Retinal pigment epithelial cell (primary cell): ENCODE measurements at regions not wholly inside any gene's neighbourhood (a gene's known extent, or its start where the extent isn't known, plus 50 kb on each side); places are given as distances from the start of the nearest gene placed in this dataset.

ENCODE experiments used
- DNase-seq: peaks from one replicate; pipeline ENCODE4 v3.0.0-alpha.2; 2010; ENCODE audit warnings: low read depth
- H3K4me3 ChIP-seq: 2 replicates; pipeline ENCODE4 v1.5.1; 2011; ENCODE audit warnings: mild to moderate bottlenecking, low read length, control low read depth, moderate library complexity
- TF ChIP-seq, protein P1 (sequence below): conservative IDR thresholded peaks from 2 replicates; pipeline ENCODE4 v1.5.1; 2011; ENCODE audit warnings: low read depth, low read length, control low read depth, inconsistent platforms

DNA sequence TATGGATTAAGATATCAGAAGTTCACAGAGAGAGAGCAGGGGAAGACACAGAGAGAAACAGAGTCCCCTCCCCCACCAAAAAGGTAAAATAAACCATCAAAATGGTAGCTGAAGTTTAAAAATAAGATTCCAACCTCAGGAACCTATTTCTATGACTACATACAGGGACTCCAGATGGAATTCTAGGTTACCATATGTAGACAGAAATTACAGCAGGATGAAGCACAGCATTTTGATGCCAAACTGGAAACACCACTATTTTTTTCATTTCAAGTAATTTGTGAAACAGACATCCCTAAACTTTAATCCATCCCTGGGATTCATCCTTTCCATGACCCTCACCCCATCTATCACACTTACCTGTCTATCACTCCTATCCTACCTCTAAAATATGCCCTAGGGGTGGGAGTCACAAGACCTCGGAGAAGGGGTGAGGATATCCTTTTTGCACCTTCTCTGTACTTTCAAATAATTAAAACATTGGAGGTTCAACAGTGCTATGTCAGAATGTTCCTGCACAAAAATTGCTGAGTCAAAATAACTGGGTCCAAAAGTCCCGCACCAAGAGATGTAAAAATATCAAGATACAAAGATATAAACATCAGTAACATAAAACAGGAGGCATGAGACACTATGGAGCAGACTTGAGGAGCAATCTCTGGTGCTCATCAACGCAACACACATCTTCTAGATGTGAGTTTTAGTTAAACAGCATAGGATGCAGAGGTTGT is 344.5 kb upstream of the RASGEF1B start:
- no peak for DNase-seq
- TF ChIP-seq, protein P1, sequence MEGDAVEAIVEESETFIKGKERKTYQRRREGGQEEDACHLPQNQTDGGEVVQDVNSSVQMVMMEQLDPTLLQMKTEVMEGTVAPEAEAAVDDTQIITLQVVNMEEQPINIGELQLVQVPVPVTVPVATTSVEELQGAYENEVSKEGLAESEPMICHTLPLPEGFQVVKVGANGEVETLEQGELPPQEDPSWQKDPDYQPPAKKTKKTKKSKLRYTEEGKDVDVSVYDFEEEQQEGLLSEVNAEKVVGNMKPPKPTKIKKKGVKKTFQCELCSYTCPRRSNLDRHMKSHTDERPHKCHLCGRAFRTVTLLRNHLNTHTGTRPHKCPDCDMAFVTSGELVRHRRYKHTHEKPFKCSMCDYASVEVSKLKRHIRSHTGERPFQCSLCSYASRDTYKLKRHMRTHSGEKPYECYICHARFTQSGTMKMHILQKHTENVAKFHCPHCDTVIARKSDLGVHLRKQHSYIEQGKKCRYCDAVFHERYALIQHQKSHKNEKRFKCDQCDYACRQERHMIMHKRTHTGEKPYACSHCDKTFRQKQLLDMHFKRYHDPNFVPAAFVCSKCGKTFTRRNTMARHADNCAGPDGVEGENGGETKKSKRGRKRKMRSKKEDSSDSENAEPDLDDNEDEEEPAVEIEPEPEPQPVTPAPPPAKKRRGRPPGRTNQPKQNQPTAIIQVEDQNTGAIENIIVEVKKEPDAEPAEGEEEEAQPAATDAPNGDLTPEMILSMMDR = no peak
- H3K4me3 ChIP-seq = no peak overlapping the region

- TF ChIP-seq, protein P1 = no peak
- no peak for DNase-seq
- H3K4me3 ChIP-seq = no peak overlapping the region
Measured at GRCh38 chr4:81814987-81815541, 343.4 kb upstream of the RASGEF1B start.

DNA sequence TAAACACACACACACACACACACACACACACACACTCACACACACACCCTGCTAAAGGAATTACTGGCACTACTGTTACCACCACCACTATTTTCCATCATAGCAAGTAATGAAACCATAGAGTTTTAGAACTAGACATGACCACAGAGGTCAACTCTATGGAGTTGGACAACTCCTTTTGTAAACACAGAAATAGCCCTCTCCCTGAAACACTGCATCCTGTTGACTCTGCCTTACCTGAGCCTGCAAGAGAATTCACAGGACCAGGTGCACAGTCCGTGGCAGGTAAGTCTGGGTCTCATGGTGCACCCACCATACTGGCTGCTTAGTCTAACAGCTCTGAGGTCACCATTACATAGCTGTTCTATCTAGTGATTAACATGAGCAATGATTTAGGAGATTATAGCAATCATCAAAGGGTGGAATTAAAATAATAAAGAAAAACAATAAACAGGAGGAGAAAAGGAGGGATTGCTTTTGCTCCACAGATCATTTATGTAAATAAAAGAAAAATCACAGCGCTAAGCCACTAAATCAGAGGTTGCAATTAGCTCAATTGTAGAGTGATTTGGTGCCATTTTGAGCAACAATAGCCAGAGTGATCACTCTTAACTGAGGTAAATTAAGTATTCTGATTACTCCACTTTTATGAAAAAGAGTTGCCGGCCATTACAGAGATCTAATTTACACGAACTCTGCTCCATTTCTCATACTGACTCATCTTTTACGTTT is 340.0 kb upstream of the RASGEF1B start:
- TF ChIP-seq, protein P1 = no peak
- no peak for DNase-seq
- no peak overlapping the region for H3K4me3 ChIP-seq

DNA sequence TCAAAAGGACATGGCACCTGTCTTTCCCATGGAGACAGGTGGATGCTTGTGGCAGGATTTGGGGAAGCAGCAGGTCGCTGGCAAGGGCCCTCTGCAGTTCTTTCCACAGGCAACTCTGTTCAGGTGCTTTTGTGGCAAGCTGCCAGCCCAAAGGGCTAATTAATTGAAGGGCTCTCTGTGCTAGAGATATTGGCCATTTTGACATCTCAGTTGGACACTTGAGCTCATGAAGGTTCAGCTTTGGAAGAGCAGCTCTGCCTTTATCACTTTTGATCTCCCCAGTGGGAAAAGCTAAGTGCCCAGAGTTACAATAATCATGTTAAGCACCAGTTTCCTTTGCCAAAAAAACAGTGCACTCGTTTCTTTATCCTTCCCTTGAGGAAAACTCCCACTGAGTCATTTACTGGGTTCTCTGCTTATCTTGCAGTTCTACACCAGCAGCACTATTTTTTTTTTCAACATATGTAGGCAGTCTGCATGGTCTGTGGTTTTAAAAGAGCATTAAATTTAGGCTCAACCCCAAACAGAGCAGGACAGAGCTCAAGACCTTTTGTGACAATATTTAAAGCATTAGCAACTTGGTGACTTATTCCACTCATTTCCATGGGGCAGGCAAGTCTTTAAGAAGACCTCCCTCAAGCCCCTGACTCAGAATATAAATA is 336.4 kb upstream of the RASGEF1B start:
- H3K4me3 ChIP-seq = no peak overlapping the region
- DNase-seq = no peak
- TF ChIP-seq, protein P1 = no peak

DNA sequence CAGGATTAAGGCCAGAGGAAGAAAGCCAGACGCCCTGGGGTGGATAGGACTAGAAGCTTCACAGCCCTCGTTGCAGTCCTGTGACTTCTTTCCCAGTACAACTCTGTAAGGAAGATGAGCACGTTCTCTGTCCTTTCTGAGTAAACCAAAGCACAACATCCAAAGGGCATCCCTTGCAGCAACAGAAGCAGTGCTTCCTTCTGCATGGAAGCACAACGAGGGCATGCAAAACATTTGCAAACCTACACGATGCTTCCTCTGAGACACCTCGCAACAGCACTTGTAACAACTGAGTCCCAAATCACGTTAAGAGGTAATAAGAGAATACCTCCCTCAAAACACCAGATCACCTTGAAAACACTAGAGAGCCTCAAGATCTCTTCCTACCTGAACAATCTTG is 335.7 kb upstream of the RASGEF1B start:
- TF ChIP-seq, protein P1 = no peak
- H3K4me3 ChIP-seq = no peak overlapping the region
- no peak for DNase-seq

- DNase-seq = no peak
- TF ChIP-seq, protein P1 = no peak
- no peak overlapping the region for H3K4me3 ChIP-seq
Measured at GRCh38 chr4:81806485-81806884, 334.8 kb upstream of the RASGEF1B start.
